Lower lobe of right lung (tissue), 2 donors: ENCODE measurements at regions not wholly inside any gene's neighbourhood (a gene's known extent, or its start where the extent isn't known, plus 50 kb on each side); places are given as distances from the start of the nearest gene placed in this dataset.

Experiments used
- ATAC-seq, 2 donors: fragments of 200-7000 bp; cut with Tn5 transposase; one replicate each; pipeline ENCODE4 v1.9.1; 2020 to 2022; ENCODE audit warnings: mild to moderate bottlenecking in 2 of 2, moderate library complexity in 2 of 2
- DNase-seq: peaks from one replicate; pipeline ENCODE4 v3.0.0-alpha.2; 2020
- H3K27ac ChIP-seq: fragments of 200-600 bp; one replicate; pipeline ENCODE4 v1.8.0; 2022
- H3K27me3 ChIP-seq: fragments of 200-600 bp; one replicate; pipeline ENCODE4 v1.8.0; 2022; ENCODE audit warnings: low read depth
- H3K36me3 ChIP-seq: fragments of 200-600 bp; one replicate; pipeline ENCODE4 v1.8.0; 2022; ENCODE audit warnings: mild to moderate bottlenecking
- H3K4me1 ChIP-seq: fragments of 200-600 bp; one replicate; pipeline ENCODE4 v1.8.0; 2022
- H3K4me3 ChIP-seq: fragments of 200-600 bp; one replicate; pipeline ENCODE4 v1.8.0; 2022; ENCODE audit warnings: mild to moderate bottlenecking
- H3K9me3 ChIP-seq: fragments of 200-600 bp; one replicate; pipeline ENCODE4 v1.8.0; 2022
- intact Hi-C: fragments of 100-400 bp; cut with DNase I; formaldehyde crosslinking; loops from one replicate; pipeline ENCODE4 v1.11.0; 2022
- TF ChIP-seq, protein P1 (sequence below): fragments of 200-600 bp; IDR thresholded peaks from one replicate; pipeline ENCODE4 v1.8.0; 2022; ENCODE audit warnings: antibody characterized with exemption, mild to moderate bottlenecking
- donor health status: DM: no; HTN: yes; CAD: no; lungs with severe emphysema.

GRCh38 chr2:239523954-239524330 lies 123.1 kb upstream of the HDAC4 start:
- intact Hi-C loops, result no loop called here
- no peak overlapping the region for H3K27ac ChIP-seq
- DNase-seq, result no peak
- no peak for ATAC-seq
- TF ChIP-seq, protein P1, sequence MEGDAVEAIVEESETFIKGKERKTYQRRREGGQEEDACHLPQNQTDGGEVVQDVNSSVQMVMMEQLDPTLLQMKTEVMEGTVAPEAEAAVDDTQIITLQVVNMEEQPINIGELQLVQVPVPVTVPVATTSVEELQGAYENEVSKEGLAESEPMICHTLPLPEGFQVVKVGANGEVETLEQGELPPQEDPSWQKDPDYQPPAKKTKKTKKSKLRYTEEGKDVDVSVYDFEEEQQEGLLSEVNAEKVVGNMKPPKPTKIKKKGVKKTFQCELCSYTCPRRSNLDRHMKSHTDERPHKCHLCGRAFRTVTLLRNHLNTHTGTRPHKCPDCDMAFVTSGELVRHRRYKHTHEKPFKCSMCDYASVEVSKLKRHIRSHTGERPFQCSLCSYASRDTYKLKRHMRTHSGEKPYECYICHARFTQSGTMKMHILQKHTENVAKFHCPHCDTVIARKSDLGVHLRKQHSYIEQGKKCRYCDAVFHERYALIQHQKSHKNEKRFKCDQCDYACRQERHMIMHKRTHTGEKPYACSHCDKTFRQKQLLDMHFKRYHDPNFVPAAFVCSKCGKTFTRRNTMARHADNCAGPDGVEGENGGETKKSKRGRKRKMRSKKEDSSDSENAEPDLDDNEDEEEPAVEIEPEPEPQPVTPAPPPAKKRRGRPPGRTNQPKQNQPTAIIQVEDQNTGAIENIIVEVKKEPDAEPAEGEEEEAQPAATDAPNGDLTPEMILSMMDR, result no peak
- no peaks in the 10 kb centered on the region for H3K36me3 ChIP-seq
- no peak overlapping the region for H3K4me3 ChIP-seq
- no peaks in the 10 kb centered on the region for H3K27me3 ChIP-seq
- H3K9me3 ChIP-seq, result no peaks in the 10 kb centered on the region
- no peaks in the 10 kb centered on the region for H3K4me1 ChIP-seq

DNA sequence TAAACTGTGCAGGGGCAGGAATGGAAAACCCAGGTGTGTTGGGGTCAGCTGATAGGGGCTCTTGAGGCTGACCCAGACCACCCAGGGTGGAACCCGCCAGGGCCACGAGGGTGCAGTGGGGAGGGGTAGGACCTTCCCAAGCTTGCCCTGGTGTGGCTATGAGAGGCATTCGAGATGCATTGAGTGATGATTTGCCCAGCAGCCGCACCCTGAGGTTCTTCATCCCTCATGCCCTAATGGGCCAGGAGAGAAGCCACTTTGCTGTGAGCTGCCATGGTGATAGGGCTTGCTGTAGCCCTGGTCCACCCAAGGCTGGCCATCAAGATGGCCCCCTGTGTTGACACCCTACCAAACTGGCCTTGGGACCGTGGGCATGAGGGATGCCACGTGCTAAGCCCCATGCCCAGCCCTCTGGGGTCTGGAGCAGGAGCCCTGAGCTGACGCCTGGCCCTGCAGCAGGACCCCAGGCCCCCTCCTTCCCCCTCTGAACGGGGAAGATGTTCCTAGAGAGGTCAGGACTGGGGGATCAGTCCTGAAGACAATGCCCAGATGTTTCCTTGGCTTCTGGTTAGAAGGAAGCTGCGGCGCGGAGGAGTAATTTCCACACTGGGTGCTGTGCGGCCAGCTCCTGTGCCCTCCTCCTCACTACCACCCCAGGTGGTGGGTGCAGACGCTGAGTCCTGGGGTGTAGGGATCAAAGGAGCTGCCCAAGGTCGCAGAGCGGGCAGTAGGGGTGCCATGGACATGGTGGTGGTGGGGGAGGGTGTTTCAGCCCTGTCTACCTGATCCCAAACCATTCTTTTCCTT lies 122.5 kb upstream of the HDAC4 start:
- intact Hi-C loops, result no loop called here
- Histone ChIP-seq H3K4me1 (no peaks in the 10 kb centered on the region), H3K27ac (no peak overlapping the region), H3K9me3 (no peaks in the 10 kb centered on the region), H3K27me3 (no peaks in the 10 kb centered on the region), H3K36me3 (no peaks in the 10 kb centered on the region), H3K4me3 (no peak overlapping the region)
- DNase-seq, result peak; percentile 31
- ATAC-seq, result no peak
- TF ChIP-seq, protein P1, result no peak

DNA sequence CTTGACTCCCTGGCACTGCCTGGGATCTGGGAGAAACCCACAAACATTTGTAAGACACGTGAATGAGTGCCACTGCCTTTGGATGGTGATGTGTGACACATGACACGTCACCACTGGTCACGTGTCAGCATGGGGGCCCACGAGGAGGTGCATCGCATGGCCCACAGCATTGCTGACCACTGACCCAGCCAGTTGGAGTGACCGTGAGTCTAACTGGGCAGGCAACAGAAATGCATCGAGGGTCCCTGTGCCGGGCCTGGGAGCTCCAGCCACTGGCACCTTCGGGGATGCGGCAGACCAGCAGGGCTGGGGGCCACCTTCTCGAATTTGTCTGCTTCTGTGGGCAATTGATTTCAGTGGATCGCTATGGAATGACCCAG lies 121.9 kb upstream of the HDAC4 start:
- Histone ChIP-seq H3K4me1 (no peaks in the 10 kb centered on the region), H3K9me3 (no peaks in the 10 kb centered on the region), H3K27ac (no peak overlapping the region), H3K4me3 (no peak overlapping the region), H3K27me3 (no peaks in the 10 kb centered on the region), H3K36me3 (no peaks in the 10 kb centered on the region)
- intact Hi-C loops, result no loop called here
- ATAC-seq, result no peak
- TF ChIP-seq, protein P1, result no peak
- DNase-seq, result no peak

DNA sequence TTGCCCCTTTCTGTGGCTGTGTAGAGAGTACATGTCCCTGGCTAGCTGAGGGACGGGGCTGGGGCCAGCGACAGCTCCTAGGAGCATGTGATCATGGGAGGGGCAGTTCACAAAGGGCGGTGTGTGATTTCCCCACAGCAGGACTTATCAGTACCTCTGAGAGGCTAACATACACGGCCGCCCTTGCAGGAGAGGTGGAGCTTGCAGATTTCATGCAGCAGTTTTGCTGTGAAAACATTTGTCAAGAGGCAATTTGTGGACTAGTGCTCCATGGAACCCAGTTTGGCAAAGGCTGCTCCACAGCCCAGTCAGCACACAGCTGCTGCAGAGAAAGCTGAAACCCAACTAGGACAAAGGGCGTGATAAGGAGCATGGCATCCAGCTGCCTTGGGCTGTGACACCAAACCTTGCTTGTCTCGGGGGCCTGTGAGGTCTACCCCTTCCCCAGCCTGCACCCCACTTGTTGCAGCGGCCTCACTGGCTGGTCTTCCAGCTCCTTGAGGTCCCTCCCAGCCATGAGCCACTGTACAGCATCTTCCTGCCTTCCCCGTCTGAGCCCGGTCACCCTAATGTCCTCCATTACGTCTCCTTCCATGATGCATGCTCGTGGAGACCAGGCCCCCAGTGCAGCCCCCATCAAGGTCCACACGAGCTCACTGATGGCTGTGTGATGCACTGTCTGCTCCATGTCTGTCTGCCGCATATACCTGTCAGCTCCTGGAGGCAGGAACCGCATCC lies 121.4 kb upstream of the HDAC4 start:
- H3K4me3 ChIP-seq, result no peak overlapping the region
- no peaks in the 10 kb centered on the region for H3K9me3 ChIP-seq
- intact Hi-C loops, result no loop called here
- H3K27ac ChIP-seq, result no peak overlapping the region
- no peaks in the 10 kb centered on the region for H3K4me1 ChIP-seq
- DNase-seq (peak; percentile 37), ATAC-seq (peak in 1 of 2 donors; percentile 38)
- H3K36me3 ChIP-seq, result no peaks in the 10 kb centered on the region
- no peaks in the 10 kb centered on the region for H3K27me3 ChIP-seq
- TF ChIP-seq, protein P1, result no peak

- TF ChIP-seq, protein P1, result no peak
- DNase-seq, result no peak
- intact Hi-C loops, result no loop called here
- no peaks in the 10 kb centered on the region for H3K4me1 ChIP-seq
- H3K27me3 ChIP-seq, result no peaks in the 10 kb centered on the region
- no peaks in the 10 kb centered on the region for H3K36me3 ChIP-seq
- no peak overlapping the region for H3K27ac ChIP-seq
- H3K9me3 ChIP-seq, result no peaks in the 10 kb centered on the region
- no peak for ATAC-seq
- H3K4me3 ChIP-seq, result no peak overlapping the region
Measured at GRCh38 chr2:239521518-239521815, 120.6 kb upstream of the HDAC4 start.
